GM12878 (cell line): ENCODE measurements at regions not wholly inside any gene's neighbourhood (a gene's known extent, or its start where the extent isn't known, plus 50 kb on each side); places are given as distances from the start of the nearest gene placed in this dataset.

Experiments used
- ATAC-seq: fragments of 200-7000 bp; cut with Tn5 transposase; 3 replicates; pipeline ENCODE4 v1.9.1; 2020; ENCODE audit warnings: mild to moderate bottlenecking, moderate library complexity
- BruUV-seq: library from RNA; stranded (reverse); fragments of 400-500 nt; replicated peaks from 2 replicates; lab custom pipeline; 2021; lab: Mats Ljungman, UMichigan
- CTCF ChIA-PET: fragments of 300-600 bp; sonication (Branson Sonifier 250); formaldehyde crosslinking; extraction: SDS; loops from one replicate; lab custom pipeline; 2021; ENCODE audit warnings: inconsistent platforms; lab: Yijun Ruan, JAX
- POLR2A ChIA-PET: fragments of 350-600 bp; formaldehyde crosslinking; extraction: SDS; loops from one replicate; lab custom pipeline; 2021; ENCODE audit warnings: inconsistent platforms; lab: Charles Lee
- RAD21 ChIA-PET: fragments of 300-600 bp; sonication (Branson Sonifier 250); formaldehyde crosslinking; loops from one replicate; lab custom pipeline; 2023; ENCODE audit warnings: antibody characterized with exemption; ENCODE audit not compliant: unreplicated experiment; lab: Charles Lee
- SMC1A ChIA-PET: fragments of 300-600 bp; sonication (Branson Sonifier 250); formaldehyde crosslinking; loops from one replicate; lab custom pipeline; 2023; ENCODE audit not compliant: unreplicated experiment, uncharacterized antibody; lab: Charles Lee
- DNase-seq: peaks from one replicate; pipeline ENCODE4 v3.0.0-alpha.2; 2011; ENCODE audit warnings: low read depth, low spot score
- FAIRE-seq: peaks from 3 replicates; lab custom pipeline; 2011; peaks lifted over from hg19 to GRCh38; lab: Jason Lieb, UNC
- H2AFZ ChIP-seq: 2 replicates; pipeline ENCODE4 v1.6.0; 2011; ENCODE audit warnings: low read depth, low read length, control low read depth; ENCODE audit not compliant: control insufficient read depth
- H3K27ac ChIP-seq: 2 replicates; pipeline ENCODE4 v1.5.1; 2011; ENCODE audit warnings: control low read depth; ENCODE audit not compliant: control insufficient read depth, insufficient read depth
- H3K27me3 ChIP-seq, 2 experiments: replicated peaks in 1 of 2; 2 replicates each; pipeline versions ENCODE4 v1.6.0 to v1.6.1; 2011; ENCODE audit warnings: low read length in 1 of 2; ENCODE audit not compliant: control insufficient read depth in 2 of 2, insufficient read depth in 2 of 2
- H3K36me3 ChIP-seq, 2 experiments: 2 replicates each; pipeline ENCODE4 v1.5.1; 2011; ENCODE audit warnings: low read length in 1 of 2; ENCODE audit not compliant: control insufficient read depth in 2 of 2, insufficient read depth in 2 of 2
- H3K4me1 ChIP-seq: 2 replicates; pipeline ENCODE4 v1.6.1; 2011; ENCODE audit warnings: mild to moderate bottlenecking, low read length, moderate library complexity, mixed read lengths; ENCODE audit not compliant: control insufficient read depth, insufficient read depth
- H3K4me2 ChIP-seq: 2 replicates; pipeline ENCODE4 v1.6.0; 2011; ENCODE audit warnings: control low read depth; ENCODE audit not compliant: control insufficient read depth, insufficient read depth
- H3K4me3 ChIP-seq: fragments of 200-600 bp; sonication (generic); 2 replicates; pipeline ENCODE4 v1.5.1; 2016
- H3K79me2 ChIP-seq: 2 replicates; pipeline ENCODE4 v1.6.0; 2011; ENCODE audit warnings: low read length; ENCODE audit not compliant: control insufficient read depth, insufficient read depth
- H3K9ac ChIP-seq: 2 replicates; pipeline ENCODE4 v1.8.0; 2011; ENCODE audit warnings: low read length, control low read depth, mixed read lengths; ENCODE audit not compliant: control insufficient read depth, insufficient read depth
- H3K9me3 ChIP-seq: replicated peaks from 3 replicates; pipeline ENCODE4 v1.5.1; 2011; ENCODE audit warnings: mild to moderate bottlenecking, low read length; ENCODE audit not compliant: control insufficient read depth, insufficient read depth
- H4K20me1 ChIP-seq: 2 replicates; pipeline ENCODE4 v1.6.0; 2011; ENCODE audit not compliant: control insufficient read depth, insufficient read depth
- BMI1 ChIP-seq: fragments of 450-650 bp; IDR thresholded peaks from 2 replicates; pipeline ENCODE4 v1.6.1; 2016; ENCODE audit warnings: mild to moderate bottlenecking, moderate library complexity, borderline replicate concordance
- MXI1 ChIP-seq: fragments of 150-350 bp; IDR thresholded peaks from 2 replicates; pipeline ENCODE4 v1.6.1; 2011; ENCODE audit warnings: low read depth, mild to moderate bottlenecking, inconsistent platforms, low read length, improper control_type of control experiment
- NR2F1 ChIP-seq: fragments of 450-650 bp; conservative IDR thresholded peaks from 2 replicates; pipeline ENCODE4 v1.6.1; 2017; ENCODE audit warnings: mild to moderate bottlenecking
- POLR2AphosphoS2 ChIP-seq: IDR thresholded peaks from 2 replicates; pipeline ENCODE4 v1.6.1; 2011; ENCODE audit warnings: low read depth, mild to moderate bottlenecking, low read length, improper control_type of control experiment, moderate library complexity
- SMC3 ChIP-seq: IDR thresholded peaks from 2 replicates; pipeline ENCODE4 v1.6.1; 2011; ENCODE audit warnings: low read length, improper control_type of control experiment, borderline replicate concordance
- whole genome bisulfite sequencing: methylation state at CpG from one replicate; pipeline ENCODE4 v1.1.6; 2016; ENCODE audit warnings: low lambda C conversion rate; ENCODE audit not compliant: insufficient replicate concordance, insufficient coverage; ENCODE audit errors: missing lambda C conversion rate; 5-methylcytosine and 5-hydroxymethylcytosine counted together
- in situ Hi-C: fragments of 300-500 bp; cut with MboI; formaldehyde crosslinking; loops from 9 replicates; pipeline ENCODE4 v1.14.3; 2018; ENCODE audit warnings: mixed read lengths
- intact Hi-C: fragments of 100-400 bp; cut with micrococcal nuclease; formaldehyde crosslinking; loops from one replicate; pipeline ENCODE4 v1.14.2; 2022; ENCODE audit not compliant: unreplicated experiment
- TF ChIP-seq, protein P1 (sequence below): IDR thresholded peaks from 2 replicates; pipeline ENCODE4 v1.6.1; 2011; ENCODE audit warnings: borderline replicate concordance, low read depth, mild to moderate bottlenecking, moderate library complexity, mixed read lengths, low read length; ENCODE audit not compliant: insufficient read depth; ENCODE audit errors: extremely low read length
- TF ChIP-seq, protein P2 (sequence below): fragments of 150-350 bp; IDR thresholded peaks from 2 replicates; pipeline ENCODE4 v1.6.1; 2014; ENCODE audit warnings: mild to moderate bottlenecking, low read depth, low read length

DNA sequence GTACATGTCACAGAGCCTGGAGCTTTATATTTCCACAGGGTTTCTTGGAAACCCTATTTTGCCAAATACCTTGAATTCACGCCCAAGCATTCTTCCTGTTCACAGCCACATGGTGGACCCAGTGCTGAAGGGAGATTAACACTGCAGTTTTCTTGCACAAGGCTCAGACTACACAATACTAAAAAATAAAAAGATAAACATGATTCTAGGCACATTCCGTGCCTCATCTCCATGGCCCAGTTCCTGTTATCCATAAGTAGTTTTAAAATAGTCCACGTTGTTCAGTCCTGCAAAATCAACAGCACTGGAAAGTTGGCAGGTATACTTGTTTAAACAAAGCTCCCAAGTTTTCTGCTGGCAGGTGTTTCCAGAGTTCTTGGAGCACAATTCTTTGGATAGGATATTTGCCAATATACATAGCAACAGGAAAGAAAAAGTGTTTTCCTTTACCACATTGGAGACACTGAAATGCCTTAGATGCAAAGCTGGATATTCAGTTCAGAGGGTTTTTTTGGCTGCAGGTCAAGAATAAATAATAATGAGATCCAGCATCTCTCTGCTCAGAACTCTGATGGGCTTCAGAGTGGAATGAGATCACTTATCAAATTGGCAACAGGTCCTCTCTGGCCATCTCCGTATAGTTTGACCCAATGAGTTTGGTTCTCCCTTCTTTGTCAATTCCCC lies 88.1 kb upstream of the TGFBR2 start:
- Histone ChIP-seq H3K4me1 (no peaks in the 10 kb centered on the region), H3K36me3 (no peaks in the 10 kb centered on the region), H3K4me3 (no peak overlapping the region), H3K9ac (no peak overlapping the region), H3K27me3 (no peaks in the 10 kb centered on the region; a peak in 1 of 4 replicates), H3K4me2 (no peak overlapping the region), H3K9me3 (no peaks in the 10 kb centered on the region), H2AFZ (no peak overlapping the region), H4K20me1 (no peaks in the 10 kb centered on the region), H3K79me2 (no peaks in the 10 kb centered on the region), H3K27ac (no peak overlapping the region)
- 30% methylated on average over 4 of the region's 4 CpGs for WGBS
- RAD21 ChIA-PET = no interaction called here
- no peak for TF ChIP-seq SMC3
- no peak for TF ChIP-seq BMI1
- TF ChIP-seq MXI1 = no peak
- TF ChIP-seq POLR2AphosphoS2 = no peak
- no peak for TF ChIP-seq NR2F1
- TF ChIP-seq, protein P1, sequence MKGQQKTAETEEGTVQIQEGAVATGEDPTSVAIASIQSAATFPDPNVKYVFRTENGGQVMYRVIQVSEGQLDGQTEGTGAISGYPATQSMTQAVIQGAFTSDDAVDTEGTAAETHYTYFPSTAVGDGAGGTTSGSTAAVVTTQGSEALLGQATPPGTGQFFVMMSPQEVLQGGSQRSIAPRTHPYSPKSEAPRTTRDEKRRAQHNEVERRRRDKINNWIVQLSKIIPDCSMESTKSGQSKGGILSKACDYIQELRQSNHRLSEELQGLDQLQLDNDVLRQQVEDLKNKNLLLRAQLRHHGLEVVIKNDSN = no peak
- TF ChIP-seq, protein P2, sequence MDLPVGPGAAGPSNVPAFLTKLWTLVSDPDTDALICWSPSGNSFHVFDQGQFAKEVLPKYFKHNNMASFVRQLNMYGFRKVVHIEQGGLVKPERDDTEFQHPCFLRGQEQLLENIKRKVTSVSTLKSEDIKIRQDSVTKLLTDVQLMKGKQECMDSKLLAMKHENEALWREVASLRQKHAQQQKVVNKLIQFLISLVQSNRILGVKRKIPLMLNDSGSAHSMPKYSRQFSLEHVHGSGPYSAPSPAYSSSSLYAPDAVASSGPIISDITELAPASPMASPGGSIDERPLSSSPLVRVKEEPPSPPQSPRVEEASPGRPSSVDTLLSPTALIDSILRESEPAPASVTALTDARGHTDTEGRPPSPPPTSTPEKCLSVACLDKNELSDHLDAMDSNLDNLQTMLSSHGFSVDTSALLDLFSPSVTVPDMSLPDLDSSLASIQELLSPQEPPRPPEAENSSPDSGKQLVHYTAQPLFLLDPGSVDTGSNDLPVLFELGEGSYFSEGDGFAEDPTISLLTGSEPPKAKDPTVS = no peak
- intact Hi-C loops (no loop called here), in situ Hi-C loops (no loop called here)
- POLR2A ChIA-PET = no interaction called here
- SMC1A ChIA-PET = no interaction called here
- FAIRE-seq = no peak
- DNase-seq = no peak
- no TSS peak for BruUV-seq
- CTCF ChIA-PET = no interaction called here
- no peak for ATAC-seq
